OCI-LY3 (cell line): ENCODE measurements at regions not wholly inside any gene's neighbourhood (a gene's known extent, or its start where the extent isn't known, plus 50 kb on each side); places are given as distances from the start of the nearest gene placed in this dataset.

Experiments used
- CTCF ChIP-seq: fragments of 200-600, 300-600 bp; sonication (generic); IDR thresholded peaks from 2 replicates; pipeline ENCODE4 v1.5.1; 2014; ENCODE audit warnings: antibody characterized with exemption, low read length, low read depth
- EZH2phosphoT487 ChIP-seq: fragments of 200-600 bp; shearing (Covaris generic); IDR thresholded peaks from 2 replicates; pipeline ENCODE4 v1.6.1; 2018; ENCODE audit warnings: antibody characterized with exemption, mixed run types, low read depth

- no peak for TF ChIP-seq CTCF
- TF ChIP-seq EZH2phosphoT487: no peak
These were observed 1290.1 kb downstream of the AACS start for GRCh38 chr12:126355346-126355745.
